Inflammatory macrophage treated with lipopolysaccharide for 1 hour (primary cell): ENCODE measurements at regions not wholly inside any gene's neighbourhood (a gene's known extent, or its start where the extent isn't known, plus 50 kb on each side); places are given as distances from the start of the nearest gene placed in this dataset.

ENCODE experiments used
- DNase-seq, 2 donors: peaks; one replicate each; pipeline ENCODE4 v3.0.0-alpha.2; 2020 to 2022

DNA sequence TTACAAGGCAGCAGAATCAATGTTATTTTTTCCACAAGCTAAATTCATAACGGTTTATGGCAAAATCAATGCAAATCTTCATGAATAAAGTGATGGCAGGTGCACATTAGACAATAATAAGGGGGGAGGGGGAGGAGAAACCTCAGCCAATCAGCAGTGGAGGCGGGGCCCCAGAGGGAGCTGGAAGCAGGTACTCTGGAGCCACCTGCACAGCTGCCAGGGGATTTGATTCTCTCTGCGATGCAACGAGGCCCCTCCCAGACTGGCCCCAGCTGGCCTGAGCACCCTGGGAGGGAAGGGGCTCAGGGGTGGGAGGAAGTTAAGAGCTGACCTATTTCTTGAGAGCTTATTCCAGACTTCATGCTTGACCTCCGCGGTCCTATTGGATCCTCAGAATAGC is 127.8 kb upstream of the IGSF21 start:
- no peak for DNase-seq

DNA sequence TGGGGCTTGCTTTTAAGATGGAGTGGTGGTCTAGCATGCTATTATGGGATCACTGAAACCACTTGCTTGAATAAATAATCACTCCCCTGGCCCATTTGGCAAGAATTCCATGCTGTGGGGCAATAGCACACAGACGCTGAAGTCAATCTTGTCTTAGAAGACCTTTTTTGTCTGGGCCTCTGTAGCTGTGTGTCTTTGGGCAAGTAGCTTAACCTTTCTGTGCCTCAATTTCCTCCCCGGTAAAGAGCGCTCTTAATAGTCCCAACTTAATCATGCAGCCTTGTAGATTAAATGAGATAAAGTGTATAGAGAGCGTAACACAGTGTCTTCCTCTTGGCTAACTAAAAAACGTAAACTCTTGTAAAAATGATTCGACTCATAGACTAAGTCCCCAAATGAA is 125.4 kb upstream of the IGSF21 start:
- no peak for DNase-seq

DNA sequence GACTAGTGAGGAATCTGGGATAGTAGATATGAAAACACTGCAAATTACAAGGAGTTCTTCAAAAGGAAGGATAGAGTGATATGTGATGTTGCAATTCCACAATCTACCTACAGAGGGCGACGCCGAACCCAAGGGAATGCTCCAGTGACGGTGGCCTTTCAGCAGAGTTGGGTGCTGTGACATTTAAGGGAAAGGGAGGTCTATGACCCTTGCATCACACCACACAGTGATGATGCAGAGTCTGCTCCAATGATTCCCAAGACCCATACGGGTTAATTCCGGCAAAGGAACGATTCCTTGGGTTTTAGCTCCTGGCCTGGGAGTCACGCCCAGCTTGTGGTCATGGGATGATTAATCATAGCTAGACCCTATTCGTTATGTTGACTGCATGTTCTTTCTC is 123.0 kb upstream of the IGSF21 start:
- peak in 1 of 2 donors; percentile 66 for DNase-seq

DNA sequence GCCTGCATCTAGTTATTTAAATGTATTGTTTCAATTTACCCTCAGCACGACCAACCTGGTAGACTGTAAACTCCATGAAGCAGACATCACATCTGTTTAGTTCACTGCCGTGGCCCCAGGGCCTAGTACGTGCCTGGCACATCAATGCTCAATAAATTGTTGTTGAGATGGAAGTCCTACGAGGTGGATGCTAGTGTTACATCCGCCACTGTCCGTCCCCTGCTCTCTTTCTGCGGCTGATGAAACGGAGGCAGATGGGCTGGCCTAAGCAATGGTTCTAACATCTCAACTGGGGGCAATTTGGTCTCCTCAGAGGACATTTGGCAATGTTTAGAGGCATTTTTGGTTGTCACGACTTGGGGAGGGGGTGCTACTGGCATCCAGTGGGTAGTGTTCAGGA is 121.4 kb upstream of the IGSF21 start:
- DNase-seq, result no peak

DNA sequence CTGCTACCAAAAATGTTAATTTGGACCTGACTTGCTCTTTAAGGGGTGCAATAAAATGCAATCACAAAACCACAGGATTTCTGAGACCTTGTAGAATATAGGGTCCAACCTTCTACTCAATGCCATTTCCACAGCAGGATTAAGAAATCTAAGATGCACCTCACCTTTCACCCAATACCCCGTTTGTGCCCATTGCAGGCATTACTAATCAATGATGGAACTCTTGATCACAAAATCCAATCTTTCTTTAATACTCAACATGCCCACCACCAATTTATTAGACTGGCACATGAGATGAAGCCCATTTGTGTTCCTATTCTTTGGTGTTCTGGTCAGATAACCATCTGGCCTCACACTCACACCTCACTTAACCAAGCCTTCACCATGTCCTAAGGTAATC is 117.2 kb upstream of the IGSF21 start:
- no peak for DNase-seq

DNA sequence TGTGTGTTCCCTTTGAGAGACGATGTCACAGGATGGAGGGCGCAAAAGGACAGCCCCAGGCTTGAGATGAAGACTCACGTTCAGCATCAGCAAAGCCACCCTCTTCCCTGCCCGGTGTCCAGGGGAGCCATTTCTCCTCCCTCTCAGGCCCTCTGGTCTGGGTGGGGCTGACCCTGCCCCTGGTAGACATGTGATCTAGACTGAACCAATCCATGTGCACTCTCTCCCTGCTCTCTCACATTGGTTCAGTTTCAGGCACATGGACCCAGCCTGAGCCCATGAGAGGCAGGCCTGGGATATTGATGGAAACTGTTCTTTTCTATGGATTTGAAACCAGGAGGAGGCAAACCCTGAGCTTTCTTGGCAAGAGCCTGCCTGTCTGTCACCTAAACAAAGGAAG is 115.6 kb upstream of the IGSF21 start:
- no peak for DNase-seq

DNA sequence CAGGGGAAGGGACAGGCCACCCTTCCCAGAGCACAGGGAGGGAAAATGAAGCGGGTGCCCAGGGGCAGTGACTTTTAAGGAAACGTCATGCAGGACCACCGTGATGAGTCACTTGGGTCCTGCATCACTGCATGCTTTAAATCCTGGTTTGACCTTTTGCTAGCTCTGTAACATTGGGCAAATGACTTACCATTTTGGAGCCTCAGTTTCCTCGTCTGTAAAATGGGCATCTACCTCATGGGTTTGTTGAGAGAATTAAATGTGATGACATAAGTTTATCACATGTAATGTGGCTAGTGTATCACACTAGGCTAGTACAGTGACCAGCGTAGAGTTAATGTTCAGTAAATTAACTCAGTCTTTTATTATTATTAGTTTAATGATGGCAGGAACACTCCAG is 114.8 kb upstream of the IGSF21 start:
- no peak for DNase-seq

DNA sequence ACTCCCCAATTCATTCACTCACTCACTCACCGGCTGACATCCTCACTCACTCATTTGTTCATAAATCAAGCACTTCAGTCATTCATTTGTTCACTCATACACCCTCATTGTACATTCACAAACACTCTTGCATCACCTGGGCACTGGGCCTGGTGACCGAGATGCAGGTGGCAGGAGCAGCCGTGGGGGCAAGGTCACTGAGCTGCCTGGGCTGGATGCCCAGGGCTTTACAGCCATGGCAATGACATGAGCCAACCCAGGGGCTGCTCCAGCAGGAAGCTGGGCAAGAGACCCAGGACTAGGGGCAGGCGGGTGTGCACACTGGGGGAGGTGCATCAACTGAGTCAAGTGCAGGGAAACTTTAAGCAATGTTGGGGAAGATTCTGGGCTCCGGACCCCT is 113.6 kb upstream of the IGSF21 start:
- no peak for DNase-seq

DNA sequence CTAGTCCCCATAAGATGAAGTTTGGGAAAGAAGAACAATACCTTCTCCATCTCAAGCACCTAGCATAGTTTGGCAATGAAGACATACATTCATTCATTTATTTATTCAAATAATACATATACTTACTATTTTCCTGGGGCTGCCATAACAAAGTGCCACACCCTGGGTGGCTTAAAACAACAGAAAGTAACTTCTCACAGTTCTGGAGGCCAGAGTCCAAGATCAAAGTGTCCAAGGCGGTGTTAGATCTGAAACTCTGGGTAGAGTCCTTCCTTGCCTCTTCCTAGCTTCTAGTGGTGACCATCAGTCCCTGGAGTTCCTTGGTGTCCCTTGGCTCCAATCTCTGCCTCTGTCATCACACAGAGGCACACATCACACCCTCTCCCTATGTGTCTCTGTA is 112.1 kb upstream of the IGSF21 start:
- DNase-seq, result no peak

DNA sequence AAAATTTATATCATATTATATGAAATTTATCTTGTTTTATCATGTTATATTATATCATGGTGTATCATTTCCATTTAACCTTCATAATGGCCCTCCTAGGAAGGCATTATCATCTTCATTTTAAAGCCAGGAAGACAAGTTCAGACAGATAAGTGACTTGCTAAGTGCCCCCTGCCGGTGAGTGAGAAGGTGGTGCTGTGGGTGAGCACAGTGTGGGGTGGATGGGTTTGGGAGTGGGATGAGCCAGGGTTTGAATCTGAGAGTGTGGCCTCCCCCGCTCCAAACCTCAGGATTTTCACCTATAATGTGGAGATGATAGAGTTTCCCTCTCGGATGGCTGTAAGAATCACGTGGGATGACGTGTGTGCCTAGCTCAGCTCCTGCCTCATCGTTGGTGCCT is 108.7 kb upstream of the IGSF21 start:
- no peak for DNase-seq

DNA sequence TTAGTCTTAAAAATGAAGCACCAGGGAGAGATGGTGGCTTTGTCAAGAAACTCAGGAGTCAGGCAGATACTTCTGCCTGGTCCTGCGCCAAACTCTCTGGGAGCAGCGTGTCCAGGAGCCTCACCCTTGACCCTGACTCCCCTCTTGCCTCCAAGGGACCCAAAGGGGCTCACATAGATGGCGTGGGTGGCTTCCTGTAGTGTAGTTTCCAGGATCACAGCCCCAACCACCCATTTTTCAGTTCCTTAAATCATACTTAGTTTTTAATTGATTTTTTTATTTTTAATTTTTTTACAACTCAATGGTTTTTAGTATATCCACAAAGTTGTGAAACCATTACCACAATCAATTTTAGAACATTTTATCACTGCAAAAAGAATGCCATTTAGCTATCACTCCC is 107.7 kb upstream of the IGSF21 start:
- DNase-seq, result no peak

DNA sequence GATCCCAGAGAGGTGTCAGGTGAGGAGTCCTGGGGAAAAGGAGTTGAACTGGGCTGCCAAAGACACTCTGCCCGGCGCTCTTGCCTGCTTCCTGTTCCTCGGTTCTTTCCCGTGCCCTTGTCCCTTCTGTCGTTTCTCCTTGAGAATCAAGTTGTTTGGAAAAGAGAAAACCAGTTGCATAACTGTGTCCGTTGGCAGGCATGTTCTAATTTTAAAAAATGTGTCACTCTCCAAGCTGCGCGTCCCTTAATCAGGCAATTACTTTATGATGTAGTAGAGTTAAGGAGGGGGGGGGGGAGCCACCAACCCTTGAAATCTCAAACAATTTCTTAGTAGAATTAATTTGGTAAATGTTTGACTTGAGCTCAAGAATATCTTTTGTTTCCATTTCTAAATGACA is 105.9 kb upstream of the IGSF21 start:
- DNase-seq, result no peak

DNA sequence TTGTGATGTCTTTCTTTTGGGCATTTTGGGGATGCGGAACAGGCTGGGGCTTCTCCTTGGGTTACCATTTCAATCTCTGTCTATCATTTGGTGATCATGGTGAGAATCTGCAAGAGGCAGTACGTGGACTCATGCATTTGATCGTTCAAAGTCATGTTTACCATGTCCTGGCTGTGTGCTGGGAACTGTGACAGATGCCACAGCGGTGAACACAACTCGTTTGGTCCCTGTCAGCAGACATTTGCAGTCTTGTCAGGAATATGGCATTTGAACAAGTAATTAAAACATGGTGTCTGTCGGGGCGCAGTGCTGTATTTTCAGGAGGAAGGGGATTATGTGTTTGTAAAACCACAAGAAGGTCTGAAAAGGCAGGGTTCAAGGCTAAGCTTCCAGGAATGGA is 103.3 kb upstream of the IGSF21 start:
- DNase-seq, result no peak

DNA sequence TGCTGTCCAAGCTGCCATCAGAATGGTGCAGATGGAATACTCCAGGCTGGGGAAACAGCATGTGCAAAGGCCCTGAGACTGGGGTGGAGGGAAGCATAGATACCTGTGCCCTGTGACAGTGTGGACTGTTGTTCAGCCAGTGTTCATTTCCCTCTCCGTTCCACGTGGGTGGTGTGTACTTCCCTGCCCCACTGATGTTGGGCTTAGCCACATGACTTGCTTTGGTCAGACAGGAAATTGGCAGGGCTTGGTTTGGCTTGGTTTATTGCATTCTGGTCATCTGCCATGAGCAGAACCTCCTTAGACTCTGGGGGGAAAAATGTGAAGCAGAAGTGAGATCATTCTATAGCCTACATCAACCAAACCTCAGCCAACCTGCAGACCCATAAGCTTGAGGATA is 102.4 kb upstream of the IGSF21 start:
- DNase-seq, result peak in 1 of 2 donors; percentile 25

DNA sequence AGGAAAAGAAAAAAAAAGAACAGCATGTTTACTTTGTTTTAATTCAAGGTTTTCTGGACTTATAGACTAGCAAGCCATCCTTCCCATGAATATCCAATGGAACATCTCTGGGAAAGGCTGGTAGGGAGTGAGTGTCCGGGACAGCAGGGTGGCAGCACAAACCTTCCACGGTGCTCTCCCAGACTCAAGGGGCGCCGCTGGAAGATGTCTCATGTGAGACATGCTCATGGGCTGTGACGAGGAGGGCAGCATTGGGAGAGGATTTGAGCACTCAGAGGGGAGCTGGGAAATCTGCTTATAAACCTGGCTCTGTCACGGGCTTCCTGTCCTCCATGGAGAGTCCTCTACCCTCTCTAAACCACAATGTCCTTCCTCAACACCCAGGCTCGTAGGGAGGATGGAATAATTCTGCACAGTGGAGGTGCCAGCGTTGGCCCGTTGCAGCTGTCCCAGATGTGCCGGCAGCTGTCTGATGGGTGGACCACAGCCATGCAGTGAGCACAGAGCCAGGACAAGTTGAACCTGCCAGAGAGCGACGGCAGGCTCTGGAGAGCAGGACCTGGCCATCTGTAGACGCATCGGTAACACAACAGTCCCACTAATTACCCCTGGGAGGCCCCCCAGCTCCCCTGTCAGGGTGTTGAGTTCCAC is 100.1 kb upstream of the IGSF21 start:
- no peak for DNase-seq

DNA sequence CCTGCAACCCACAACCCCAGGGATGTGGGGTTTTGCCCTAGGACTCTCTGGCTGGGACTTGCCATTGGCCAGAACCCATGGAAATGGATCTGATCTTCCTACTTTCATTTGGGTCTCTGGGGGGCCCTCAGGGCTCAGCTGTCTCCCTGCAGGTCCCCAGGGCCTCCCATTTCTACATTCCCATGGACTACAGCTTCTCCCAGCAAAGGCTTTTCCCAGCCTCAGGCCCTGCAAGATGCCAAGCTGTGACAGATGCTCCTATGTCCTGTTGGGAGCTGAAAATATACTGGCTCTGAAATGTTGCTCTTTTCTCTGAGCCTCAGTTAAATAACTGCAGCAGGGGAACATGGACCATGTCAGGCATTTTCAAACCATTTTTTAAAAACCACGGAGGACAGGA is 99.5 kb upstream of the IGSF21 start:
- no peak for DNase-seq

DNA sequence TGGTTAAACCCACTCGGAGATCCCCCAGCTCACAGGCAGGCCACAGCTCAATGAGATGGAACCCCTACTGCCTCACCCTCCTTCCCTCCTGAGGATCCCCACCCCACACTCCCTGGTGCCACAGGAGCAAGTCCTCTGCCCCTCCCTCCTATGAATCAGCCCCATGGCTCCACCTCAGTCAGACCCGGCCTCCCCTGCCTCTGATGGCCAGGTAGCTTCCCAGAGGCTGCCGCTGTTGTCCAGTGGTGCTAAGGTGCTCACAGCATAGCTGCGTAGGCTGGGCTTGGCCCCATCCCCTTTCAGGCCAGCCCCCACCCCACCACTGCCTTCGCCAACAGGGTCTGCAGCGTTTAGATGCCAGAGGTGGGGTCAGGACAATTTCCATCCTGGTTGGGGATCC is 98.5 kb upstream of the IGSF21 start:
- no peak for DNase-seq

DNA sequence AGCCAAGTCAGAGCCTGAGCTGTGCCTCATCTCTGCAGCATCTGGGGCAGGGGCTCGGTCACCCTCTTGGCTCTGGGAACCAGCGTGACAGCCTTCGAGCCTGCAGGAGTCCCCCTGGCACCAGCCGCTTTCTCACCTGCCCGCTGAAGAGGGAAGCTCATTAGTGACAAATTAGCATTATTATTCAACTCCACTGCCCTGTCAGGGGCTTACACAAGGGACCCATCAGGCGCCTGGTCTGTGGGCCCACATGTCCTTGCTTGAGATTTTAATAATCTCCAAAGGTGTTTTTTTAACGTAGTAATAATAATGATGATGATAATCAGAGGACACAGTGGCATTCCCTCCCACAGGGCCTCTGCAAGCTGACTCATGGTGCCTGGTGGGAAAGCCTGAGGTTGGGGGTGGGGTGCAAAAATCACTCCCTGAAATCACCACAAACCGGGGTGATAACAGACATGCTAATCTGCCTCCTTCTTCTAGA is 98.1 kb upstream of the IGSF21 start:
- DNase-seq, result peak in 1 of 2 donors; percentile 12

DNA sequence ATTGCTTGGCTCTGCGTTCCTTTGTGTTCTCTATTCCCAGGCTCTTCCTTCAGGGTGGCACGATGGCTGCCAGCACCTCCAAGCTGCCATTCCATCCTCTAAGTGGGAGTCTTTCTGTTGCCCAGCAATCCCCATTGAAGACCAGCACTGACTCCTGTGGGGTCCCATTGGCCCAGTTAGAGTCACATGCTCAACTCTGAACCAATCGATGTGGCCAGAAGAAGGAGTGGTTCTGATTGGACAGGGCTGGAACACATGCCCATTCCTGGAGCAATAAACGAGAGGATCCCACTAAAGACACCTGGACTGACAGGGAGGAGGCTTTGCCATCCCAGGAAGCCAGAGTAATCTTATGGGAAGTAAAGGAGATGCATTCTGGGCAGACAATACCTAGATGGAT is 97.2 kb upstream of the IGSF21 start:
- no peak for DNase-seq

DNA sequence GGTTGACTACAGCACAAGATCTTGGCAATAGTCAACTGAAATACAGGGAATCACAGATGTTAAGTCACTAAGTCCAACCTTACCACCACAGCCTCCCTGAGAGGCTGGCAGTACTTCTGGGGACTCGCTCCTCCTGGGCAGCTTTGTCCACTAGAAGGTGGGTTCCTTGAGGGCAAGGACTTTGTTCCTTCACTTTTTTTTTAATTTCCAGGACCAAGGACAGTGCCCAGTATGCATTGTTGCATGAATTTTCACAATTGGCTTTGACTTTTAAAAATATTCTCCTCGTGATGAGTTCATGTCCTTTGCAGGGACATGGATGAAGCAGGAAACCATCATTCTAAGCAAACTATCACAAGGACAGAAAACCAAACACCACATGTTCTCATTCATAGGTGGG is 96.7 kb upstream of the IGSF21 start:
- no peak for DNase-seq

DNA sequence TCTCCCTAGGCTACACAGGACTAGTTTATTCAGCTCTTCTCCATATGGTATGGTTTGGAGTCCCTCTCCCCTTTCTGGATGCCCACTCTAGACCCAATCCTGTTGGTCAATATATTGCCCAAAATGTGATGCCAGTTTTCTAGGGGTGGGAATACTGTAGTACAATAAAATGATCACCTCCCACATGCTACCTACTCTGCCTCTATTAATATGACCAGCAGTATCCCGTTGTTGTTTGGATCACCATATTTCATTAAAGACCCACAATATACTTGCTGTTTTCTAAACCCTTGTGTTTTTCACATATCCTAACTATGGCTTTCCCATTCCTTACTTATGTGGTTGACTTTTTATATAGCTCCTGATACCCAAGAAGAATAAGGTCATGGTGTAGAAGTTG is 95.9 kb upstream of the IGSF21 start:
- no peak for DNase-seq

DNA sequence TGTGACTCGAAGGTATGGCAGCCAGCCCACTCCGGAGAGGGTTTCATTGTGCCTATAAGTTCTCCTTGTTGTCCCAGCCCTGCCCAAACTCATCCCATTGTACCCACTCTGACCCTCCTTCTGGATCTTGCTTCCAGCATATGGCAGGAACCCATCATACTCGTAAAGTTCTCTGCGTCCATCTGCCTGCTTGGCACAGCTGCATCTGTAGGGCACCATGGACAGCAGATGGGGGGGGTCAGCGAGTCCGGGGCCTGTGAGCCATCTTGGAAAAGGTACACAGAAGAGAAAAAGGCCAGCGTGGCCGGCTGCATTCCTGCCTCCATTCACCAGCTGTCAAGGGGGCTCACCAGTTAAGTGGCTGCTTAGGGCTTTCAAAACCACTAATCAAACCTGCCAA is 94.9 kb upstream of the IGSF21 start:
- DNase-seq, result no peak

DNA sequence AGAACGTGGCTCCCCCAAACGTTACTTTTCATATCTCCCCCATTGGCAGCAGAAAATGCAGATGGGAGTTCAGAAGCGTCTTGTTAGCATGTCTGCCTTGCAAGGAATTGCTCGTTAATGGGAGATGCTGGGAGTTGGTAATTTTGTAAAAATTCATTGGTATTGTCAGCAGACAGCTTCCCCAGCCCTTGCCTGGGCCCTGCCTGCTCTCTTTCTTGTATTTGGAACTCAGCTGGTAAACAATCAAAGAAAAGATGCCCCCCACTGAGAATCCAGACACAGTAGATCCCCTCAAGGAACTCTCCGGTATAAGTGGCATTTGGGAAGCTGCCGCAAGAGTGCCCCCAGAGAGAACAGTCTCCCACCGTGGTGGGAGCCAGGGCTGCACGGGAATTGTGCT is 94.4 kb upstream of the IGSF21 start:
- no peak for DNase-seq

DNA sequence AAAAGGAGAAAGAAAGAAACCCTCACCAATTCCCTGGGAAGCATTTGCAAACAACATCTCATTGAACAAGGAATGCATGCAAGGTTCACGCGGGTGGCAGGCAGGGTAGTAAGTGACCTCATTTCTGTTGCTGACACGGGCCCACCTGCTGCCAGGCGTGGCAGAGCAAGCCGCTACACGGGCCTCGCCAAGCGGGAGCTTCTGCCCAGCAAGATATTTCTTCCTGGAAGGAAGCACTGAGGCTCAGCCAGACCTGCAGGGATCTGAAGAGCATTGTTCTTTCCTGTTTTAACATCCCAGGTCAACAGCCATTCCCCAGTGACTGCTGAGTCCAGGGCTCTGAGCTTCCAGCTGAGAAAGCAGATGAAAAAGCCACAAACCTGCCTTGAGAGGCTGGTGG is 91.9 kb upstream of the IGSF21 start:
- no peak for DNase-seq

DNA sequence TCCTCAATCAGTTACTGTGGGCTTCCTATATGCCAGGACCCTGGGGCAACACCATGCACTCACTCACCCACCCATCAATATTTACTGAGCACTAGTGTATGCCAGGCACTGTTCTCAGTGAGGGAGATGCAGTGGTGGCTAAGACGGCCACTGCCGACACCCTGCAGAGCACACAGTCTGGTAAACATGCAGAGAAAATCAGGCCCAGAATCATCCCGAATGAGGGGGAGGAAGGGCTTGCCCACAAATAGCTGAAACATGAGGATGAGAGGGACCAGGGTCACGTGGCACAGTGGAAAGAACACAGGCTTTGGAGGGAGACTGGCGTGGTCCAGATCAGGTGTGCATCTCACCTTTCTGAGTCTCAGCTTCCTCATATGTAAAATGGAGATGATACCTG is 89.2 kb upstream of the IGSF21 start:
- no peak for DNase-seq
